GM21447 (cell line): ENCODE measurements at regions not wholly inside any gene's neighbourhood (a gene's known extent, or its start where the extent isn't known, plus 50 kb on each side); places are given as distances from the start of the nearest gene placed in this dataset.
"Not testable (repeated sequence)": the region's sequence is repeated elsewhere in the genome, so short reads cannot be mapped to it uniquely, and the experiment has no call there.

ENCODE experiments used
- ATAC-seq: cut with Tn5 transposase; IDR thresholded peaks from one replicate; pipeline ENCODE4 v1.9.1; 2021; ENCODE audit not compliant: unreplicated experiment

GRCh38 chr6:133046576-133046975 is 194.6 kb upstream of the EYA4 start:
- no peak for ATAC-seq

GRCh38 chr6:133047065-133047665 is 194.0 kb upstream of the EYA4 start:
- no peak for ATAC-seq

GRCh38 chr6:133047706-133048105 is 193.5 kb upstream of the EYA4 start:
- ATAC-seq, result no peak

GRCh38 chr6:133051240-133051639 is 189.9 kb upstream of the EYA4 start:
- ATAC-seq, result no peak

- no peak for ATAC-seq
Observed at GRCh38 chr6:133052465-133052864, 188.7 kb upstream of the EYA4 start.

- ATAC-seq, result no peak
Observed at GRCh38 chr6:133055441-133055966, 185.7 kb upstream of the EYA4 start.

GRCh38 chr6:133057352-133057751 is 183.8 kb upstream of the EYA4 start:
- no peak for ATAC-seq

- ATAC-seq, result no peak
Observed at GRCh38 chr6:133062077-133062476, 179.1 kb upstream of the EYA4 start.

- ATAC-seq, result no peak
Observed at GRCh38 chr6:133062696-133063306, 178.4 kb upstream of the EYA4 start.

GRCh38 chr6:133067960-133068359 is 173.2 kb upstream of the EYA4 start:
- no peak for ATAC-seq

- no peak for ATAC-seq
Observed at GRCh38 chr6:133070410-133071043, 170.6 kb upstream of the EYA4 start.

GRCh38 chr6:133079901-133080300 is 161.3 kb upstream of the EYA4 start:
- no peak for ATAC-seq

- ATAC-seq, result no peak
Observed at GRCh38 chr6:133083248-133083967, 157.7 kb upstream of the EYA4 start.

- no peak for ATAC-seq
Observed at GRCh38 chr6:133085471-133085870, 155.7 kb upstream of the EYA4 start.

- no peak for ATAC-seq
Observed at GRCh38 chr6:133085896-133086295, 155.3 kb upstream of the EYA4 start.

- no peak for ATAC-seq
Observed at GRCh38 chr6:133088931-133089695, 152.0 kb upstream of the EYA4 start.

GRCh38 chr6:133092199-133092598 is 149.0 kb upstream of the EYA4 start:
- no peak for ATAC-seq

- no peak for ATAC-seq
Observed at GRCh38 chr6:133092771-133093170, 148.4 kb upstream of the EYA4 start.

- not testable (repeated sequence) for ATAC-seq
Observed at GRCh38 chr6:133093211-133093610, 147.9 kb upstream of the EYA4 start.

GRCh38 chr6:133093956-133094355 is 147.2 kb upstream of the EYA4 start:
- ATAC-seq, result no peak

- no peak for ATAC-seq
Observed at GRCh38 chr6:133097208-133097607, 143.9 kb upstream of the EYA4 start.
